Ovary (tissue), 3 donors: ENCODE measurements at regions not wholly inside any gene's neighbourhood (a gene's known extent, or its start where the extent isn't known, plus 50 kb on each side); places are given as distances from the start of the nearest gene placed in this dataset.

Experiments
- POLR2A ChIP-seq: fragments of 450-650 bp; IDR thresholded peaks from one replicate; pipeline ENCODE4 v1.6.1; 2017; ENCODE audit warnings: antibody characterized with exemption, mild to moderate bottlenecking, moderate library complexity
- TF ChIP-seq, protein P1 (sequence below), 3 donors: fragments of 450-650 bp in 2 of 3; fragments of 200-600 bp in 1 of 3; IDR thresholded peaks; one replicate each; pipeline versions ENCODE4 v1.5.1 to v1.8.0; 2016 to 2022; ENCODE audit warnings: antibody characterized with exemption in 3 of 3, mild to moderate bottlenecking in 1 of 3
- donor health status: DM: no; HTN: no; CAD: no.

DNA sequence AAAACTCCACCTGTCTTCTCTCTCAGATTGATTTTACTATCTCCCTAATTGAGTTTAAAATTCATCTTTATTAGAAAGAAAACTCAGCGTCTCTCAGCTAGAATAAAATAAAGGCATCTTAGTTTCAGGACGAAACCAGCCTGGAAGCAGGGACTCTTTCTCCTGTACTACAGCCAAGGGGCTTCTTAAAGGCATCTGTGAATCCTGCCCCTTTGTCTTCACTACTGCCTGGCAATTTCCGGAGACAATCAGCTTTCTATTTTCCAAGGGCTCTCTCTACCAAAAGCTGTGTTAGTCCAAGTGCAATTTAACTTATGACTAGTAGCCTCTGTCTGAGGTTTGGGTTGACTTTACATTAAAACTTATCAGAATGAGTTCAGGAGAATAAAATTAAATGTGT lies 623.3 kb upstream of the FOXG1 start:
- TF ChIP-seq, protein P1, sequence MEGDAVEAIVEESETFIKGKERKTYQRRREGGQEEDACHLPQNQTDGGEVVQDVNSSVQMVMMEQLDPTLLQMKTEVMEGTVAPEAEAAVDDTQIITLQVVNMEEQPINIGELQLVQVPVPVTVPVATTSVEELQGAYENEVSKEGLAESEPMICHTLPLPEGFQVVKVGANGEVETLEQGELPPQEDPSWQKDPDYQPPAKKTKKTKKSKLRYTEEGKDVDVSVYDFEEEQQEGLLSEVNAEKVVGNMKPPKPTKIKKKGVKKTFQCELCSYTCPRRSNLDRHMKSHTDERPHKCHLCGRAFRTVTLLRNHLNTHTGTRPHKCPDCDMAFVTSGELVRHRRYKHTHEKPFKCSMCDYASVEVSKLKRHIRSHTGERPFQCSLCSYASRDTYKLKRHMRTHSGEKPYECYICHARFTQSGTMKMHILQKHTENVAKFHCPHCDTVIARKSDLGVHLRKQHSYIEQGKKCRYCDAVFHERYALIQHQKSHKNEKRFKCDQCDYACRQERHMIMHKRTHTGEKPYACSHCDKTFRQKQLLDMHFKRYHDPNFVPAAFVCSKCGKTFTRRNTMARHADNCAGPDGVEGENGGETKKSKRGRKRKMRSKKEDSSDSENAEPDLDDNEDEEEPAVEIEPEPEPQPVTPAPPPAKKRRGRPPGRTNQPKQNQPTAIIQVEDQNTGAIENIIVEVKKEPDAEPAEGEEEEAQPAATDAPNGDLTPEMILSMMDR (IDR thresholded peaks at IDR 0.05) = no peak
- TF ChIP-seq POLR2A = no peak
